Activated CD4-positive, alpha-beta T cell treated with anti-CD3 and anti-CD28 coated beads, Interleukin-2, amount 50 U/mL, for 48 hours (primary cell): ENCODE measurements at regions not wholly inside any gene's neighbourhood (a gene's known extent, or its start where the extent isn't known, plus 50 kb on each side); places are given as distances from the start of the nearest gene placed in this dataset.

Experiments used
- DNase-seq, 2 experiments: peaks; one replicate each; pipeline ENCODE4 v3.0.0-alpha.2; 2020

- DNase-seq: no peak
These were observed 87.4 kb upstream of the ERRFI1 start for GRCh38 chr1:8113262-8114220.

DNA sequence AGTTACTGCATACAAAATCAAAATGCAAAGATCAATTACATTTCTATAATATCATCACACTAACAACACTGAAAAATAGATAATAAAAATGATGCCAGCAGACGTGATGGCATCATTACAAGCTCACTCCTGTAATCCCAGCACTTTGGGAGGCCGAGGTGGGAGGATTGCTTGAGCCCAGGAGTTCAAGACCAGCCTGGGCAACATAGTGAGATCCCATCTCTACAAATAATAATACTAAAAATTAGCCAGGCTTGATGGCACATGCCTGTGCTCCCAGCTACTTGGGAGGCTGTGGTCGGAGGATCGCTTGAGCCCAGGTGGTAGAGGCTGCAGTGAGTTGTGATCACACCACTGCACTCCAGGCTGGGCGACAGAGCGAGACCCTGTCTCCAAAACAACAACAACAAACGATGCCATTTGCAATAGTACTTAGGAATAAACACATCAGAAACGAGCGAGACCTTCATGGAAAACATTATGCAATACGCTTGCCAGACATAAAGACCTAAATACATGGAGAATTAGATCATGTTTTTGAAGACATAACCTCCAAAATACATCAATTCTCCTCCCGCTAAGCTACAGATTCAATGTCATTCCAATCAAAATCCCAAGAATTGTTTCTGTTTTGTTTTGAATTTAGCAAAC is 86.6 kb upstream of the ERRFI1 start:
- DNase-seq: no peak

DNA sequence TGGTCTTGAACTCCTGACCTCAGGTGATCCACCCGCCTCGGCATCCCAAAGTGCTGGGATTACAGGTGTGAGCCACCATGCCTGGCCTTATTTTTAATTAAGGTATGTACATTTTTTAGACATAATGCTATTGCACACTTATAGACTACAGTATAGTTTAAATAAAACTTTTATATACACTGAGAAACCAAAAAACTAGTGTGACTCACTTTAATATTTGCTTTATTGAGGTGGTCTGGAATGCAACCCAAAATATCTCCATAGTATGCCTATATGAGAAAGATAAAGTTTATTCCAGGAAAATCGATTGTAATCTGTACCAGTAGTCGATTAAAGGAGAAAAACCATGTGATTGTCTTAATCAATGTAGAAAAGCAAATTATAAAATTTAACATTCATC is 85.5 kb upstream of the ERRFI1 start:
- DNase-seq: no peak

DNA sequence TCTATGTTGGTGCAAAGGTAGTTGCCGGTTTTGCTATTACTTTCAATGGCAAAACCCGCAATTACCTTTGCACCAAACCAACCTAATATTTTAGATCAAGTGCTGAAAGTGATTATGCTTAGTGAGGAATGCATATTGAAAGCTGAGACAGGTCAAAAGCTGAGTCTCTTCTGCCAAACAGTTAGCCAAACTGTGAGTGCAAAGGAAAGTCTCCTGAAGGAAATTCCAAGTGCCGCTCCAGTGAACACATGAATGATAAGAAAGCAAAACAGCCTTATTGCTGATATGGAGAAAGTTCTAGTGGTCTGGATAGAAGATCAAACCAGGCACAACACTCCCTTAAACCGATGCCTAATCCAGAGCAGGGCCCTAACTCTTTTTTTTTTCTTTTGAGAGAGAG is 83.1 kb upstream of the ERRFI1 start:
- no peak for DNase-seq

DNA sequence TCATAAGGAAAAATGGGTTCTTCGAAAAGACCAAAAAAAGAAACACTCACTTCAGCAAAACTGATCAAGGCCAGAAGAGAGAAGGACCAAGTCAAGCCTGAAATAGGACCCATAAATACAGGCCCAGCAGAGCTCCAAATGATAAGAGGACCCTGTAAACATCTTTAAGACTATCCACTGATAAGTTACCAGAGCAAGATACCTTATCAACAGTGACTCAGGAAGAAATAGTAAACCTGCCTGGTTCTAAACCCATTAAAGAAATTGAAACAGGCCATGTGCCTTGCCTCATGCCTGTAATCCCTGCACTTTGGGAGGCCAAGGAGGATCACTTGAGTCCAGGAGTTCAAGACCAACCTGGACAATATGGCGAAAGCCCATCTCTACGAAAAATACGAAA is 81.8 kb upstream of the ERRFI1 start:
- no peak for DNase-seq

DNA sequence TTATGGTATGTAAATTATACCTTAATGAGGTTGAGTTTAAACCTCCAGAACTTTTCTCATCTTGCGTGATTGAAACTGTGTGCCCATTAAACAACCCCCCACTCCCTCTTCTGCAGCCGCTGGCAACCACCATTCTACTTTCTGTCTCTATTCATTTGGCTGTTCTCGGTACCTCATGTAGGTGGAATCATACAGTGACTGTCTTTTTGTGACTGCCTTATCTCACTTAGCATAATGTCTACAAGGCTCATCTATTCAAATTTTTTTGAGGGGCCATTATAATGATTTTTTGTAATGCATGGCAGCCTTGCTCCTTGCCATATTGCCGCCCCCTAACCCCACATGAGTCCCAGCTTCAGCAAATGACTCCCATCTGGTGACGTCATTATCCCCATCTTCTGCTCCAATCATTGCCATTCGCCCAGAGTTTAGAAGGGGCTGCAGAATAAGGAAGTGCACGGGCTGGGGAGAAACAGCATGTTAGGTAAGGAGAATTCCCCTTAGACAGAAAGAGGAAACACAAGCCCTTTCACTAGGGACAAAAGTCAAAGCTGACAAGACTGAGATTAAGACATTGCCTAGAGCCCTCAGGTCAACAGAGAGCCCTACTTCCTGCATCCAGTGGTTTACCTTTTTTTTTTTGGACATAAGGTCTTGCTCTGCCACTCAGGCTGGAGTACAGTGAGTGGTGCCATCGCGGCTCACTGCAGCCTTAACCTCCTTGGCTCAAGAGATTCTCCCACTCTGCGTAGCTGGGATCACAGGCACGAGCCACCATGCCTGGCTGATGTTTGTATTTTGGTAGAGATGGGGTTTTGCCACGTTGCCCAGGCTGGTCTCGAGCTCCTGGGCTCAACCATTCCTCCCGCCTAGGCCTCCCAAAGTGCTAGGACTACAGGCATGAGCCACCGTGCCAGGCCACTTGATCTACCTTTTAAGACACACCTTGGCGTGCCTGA is 78.4 kb upstream of the ERRFI1 start:
- no peak for DNase-seq

GRCh38 chr1:8097908-8098307 is 71.8 kb upstream of the ERRFI1 start:
- no peak for DNase-seq

- DNase-seq: peak in 1 of 2 experiments; percentile 21
These were observed 71.1 kb upstream of the ERRFI1 start for GRCh38 chr1:8097077-8097799.

- DNase-seq: no peak
These were observed 70.2 kb upstream of the ERRFI1 start for GRCh38 chr1:8096105-8097011.

DNA sequence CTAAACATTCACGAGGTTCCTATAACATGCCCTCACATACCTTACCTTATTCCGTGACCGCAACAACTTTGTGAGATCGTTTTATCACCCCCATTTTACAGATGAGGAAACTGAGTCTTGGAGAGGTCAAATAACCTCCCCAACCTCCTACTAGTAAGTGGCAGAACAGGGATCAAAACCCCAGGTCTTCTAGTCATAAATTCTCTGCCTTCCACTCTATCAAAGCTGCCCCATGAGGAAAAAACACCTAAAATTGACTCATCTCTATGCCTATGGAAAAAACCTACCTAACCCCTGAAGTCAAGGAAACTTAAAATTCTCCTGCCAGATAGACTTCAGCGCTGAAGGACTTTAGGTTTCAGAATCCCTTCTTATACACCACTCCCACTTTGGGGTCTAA is 69.5 kb upstream of the ERRFI1 start:
- DNase-seq: no peak

DNA sequence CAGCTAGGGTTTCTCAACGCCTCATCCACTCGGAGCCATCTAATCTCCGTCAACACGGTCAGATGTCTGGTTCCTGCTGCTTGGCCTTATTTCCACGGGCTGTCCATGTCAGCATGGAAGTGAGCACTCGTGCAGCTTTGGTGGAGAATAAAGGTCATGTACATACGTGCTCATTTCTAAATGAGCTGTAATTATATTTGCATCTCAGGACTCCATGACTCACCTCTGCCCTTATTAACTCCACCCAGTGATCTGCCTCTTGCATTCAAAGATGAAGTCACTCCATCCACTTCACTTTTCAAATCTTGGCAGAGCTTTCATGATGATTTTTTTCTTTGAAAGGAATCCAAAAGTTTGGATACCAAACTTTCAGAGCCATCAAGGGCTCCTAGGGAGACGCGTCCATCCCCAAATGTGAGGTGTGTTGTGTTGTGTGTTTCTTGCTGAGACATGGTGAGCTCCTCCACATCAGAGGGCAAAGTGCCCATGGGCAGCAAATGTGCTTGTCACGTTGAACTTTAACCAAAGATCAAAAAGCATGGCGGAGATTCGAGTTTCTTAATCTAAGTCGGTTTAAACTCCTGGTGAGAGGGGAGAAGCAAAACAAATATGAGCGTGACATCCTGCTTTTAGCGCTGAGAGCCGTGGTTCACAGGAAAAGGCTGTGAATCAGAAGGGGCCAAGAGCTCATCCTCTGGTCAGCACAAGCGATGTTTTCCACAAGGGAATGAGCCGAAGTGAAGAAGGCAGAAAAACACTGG is 68.6 kb upstream of the ERRFI1 start:
- DNase-seq: no peak

GRCh38 chr1:8093221-8093980 is 67.3 kb upstream of the ERRFI1 start:
- DNase-seq: no peak

- no peak for DNase-seq
These were observed 66.5 kb upstream of the ERRFI1 start for GRCh38 chr1:8092657-8093056.

GRCh38 chr1:8091691-8092090 is 65.6 kb upstream of the ERRFI1 start:
- DNase-seq: no peak

- no peak for DNase-seq
These were observed 64.2 kb upstream of the ERRFI1 start for GRCh38 chr1:8090241-8090702.

DNA sequence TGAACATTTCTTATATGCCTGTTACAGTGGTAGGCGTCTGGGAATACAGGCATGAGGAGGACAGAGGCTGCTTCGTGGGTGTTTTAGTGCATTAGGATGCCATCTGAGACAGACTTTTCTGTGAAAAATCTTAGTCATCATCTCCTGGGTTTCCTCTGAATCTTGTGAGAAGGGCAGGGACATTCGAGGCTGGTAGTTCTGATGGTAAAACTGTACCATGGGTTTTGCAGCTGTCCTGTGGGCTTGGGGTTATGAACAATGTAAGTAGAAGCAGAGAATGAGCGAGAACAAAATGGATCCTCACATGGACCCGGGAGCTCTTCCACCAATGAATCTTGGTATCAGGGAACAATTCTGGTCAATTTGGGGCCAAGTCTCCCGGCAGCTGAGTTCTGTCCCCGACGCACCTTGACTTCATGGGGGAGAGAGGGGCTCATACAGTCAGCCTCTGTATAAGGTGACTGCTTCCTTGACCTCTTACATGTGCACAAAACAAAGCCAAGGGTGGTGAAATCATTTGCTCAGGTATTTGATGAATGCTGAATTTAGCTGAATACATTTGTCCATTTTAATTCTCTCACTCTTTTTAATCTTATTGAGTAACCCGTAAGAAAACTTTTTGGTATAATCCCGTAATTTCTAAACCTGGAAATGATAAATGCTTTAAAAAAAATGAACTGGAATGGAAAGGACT is 63.6 kb upstream of the ERRFI1 start:
- DNase-seq: peak in 1 of 2 experiments; percentile 22

- no peak for DNase-seq
These were observed 59.9 kb upstream of the ERRFI1 start for GRCh38 chr1:8086055-8086454.

GRCh38 chr1:8084913-8085312 is 58.8 kb upstream of the ERRFI1 start:
- DNase-seq: no peak
